Endodermal cell (in vitro differentiated cells): ENCODE measurements at regions not wholly inside any gene's neighbourhood (a gene's known extent, or its start where the extent isn't known, plus 50 kb on each side); places are given as distances from the start of the nearest gene placed in this dataset.

Source experiments
- DNase-seq: peaks from one replicate; pipeline ENCODE4 v3.0.0-alpha.2; 2017
- H3K27ac ChIP-seq: 2 replicates; pipeline ENCODE4 v1.5.1; 2013; ENCODE audit warnings: mild to moderate bottlenecking, low read depth, low read length, moderate library complexity
- H3K27me3 ChIP-seq: 2 replicates; pipeline ENCODE4 v1.6.1; 2013; ENCODE audit warnings: mild to moderate bottlenecking, low read length, moderate library complexity; ENCODE audit not compliant: insufficient read depth, control insufficient read depth, poor library complexity, severe bottlenecking
- H3K36me3 ChIP-seq: 2 replicates; pipeline ENCODE4 v1.7.0; 2013; ENCODE audit warnings: mild to moderate bottlenecking, low read length, moderate library complexity; ENCODE audit not compliant: control insufficient read depth, insufficient read depth
- H3K4me1 ChIP-seq: one replicate; pipeline ENCODE4 v1.7.0; 2013; ENCODE audit warnings: low read length; ENCODE audit not compliant: control insufficient read depth, insufficient read depth
- H3K4me3 ChIP-seq: 2 replicates; pipeline ENCODE4 v1.5.1; 2013; ENCODE audit warnings: mild to moderate bottlenecking, low read length, moderate library complexity
- H3K9ac ChIP-seq: 2 replicates; pipeline ENCODE4 v1.6.1; 2013; ENCODE audit warnings: mild to moderate bottlenecking, low read length, moderate library complexity; ENCODE audit not compliant: poor library complexity, severe bottlenecking; ENCODE audit errors: extremely low read depth
- H3K9me3 ChIP-seq: 2 replicates; pipeline ENCODE4 v1.6.1; 2013; ENCODE audit warnings: mild to moderate bottlenecking, low read length, moderate library complexity; ENCODE audit not compliant: control insufficient read depth
- H3K27ac Mint-ChIP-seq: 2 replicates; pipeline ENCODE4 v1.8.0; 2020; ENCODE audit warnings: mixed read lengths
- H3K27me3 Mint-ChIP-seq: 2 replicates; pipeline ENCODE4 v1.8.0; 2021; ENCODE audit warnings: mild to moderate bottlenecking, mixed read lengths; ENCODE audit not compliant: insufficient read depth
- H3K36me3 Mint-ChIP-seq: 2 replicates; pipeline ENCODE4 v1.8.0; 2020; ENCODE audit warnings: low read depth, mixed read lengths
- H3K4me1 Mint-ChIP-seq: 2 replicates; pipeline ENCODE4 v1.8.0; 2020; ENCODE audit warnings: mixed read lengths
- H3K4me3 Mint-ChIP-seq: 2 replicates; pipeline ENCODE4 v1.8.0; 2020; ENCODE audit warnings: mild to moderate bottlenecking, moderate library complexity, mixed read lengths
- H3K9me3 Mint-ChIP-seq: 2 replicates; pipeline ENCODE4 v1.8.0; 2020; ENCODE audit warnings: mild to moderate bottlenecking, mixed read lengths
- CTCF ChIP-seq: fragments of 200-600 bp; sonication (generic); conservative IDR thresholded peaks from 2 replicates; pipeline ENCODE4 v1.5.0; 2021; ENCODE audit warnings: antibody characterized with exemption, mild to moderate bottlenecking
- WGBS, 2 experiments: methylation state at CpG; one replicate each; pipeline versions ENCODE4 v1.1.5 to v1.1.7; 2013; ENCODE audit warnings: missing lambda C conversion rate in 2 of 2, mixed read lengths in 1 of 2; ENCODE audit not compliant: insufficient coverage in 1 of 2, insufficient read length in 1 of 2; 5-methylcytosine and 5-hydroxymethylcytosine counted together

DNA sequence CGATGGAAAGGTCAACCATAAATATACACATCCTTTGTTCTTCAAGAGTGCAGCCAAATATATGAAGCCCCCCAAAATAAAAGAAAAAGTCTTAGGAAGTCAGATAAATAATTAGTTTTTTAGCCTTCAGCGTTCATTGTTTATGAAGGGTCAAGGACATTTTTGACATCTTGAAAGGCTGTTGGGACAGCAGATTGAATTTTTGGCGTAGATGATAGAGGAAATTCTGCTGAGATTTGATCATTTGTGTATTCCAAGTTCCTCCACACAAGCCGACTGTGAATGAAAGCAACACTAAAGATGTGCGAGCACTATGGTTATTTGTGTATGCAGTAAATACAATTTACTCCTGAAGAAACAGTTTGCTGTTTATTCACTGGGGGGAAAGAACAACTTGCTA lies 177.8 kb upstream of the PARD3B start:
- no peaks in the 10 kb centered on the region for H3K4me1 ChIP-seq
- H3K36me3 Mint-ChIP-seq, result no peaks in the 10 kb centered on the region
- no peak overlapping the region for H3K27ac ChIP-seq
- WGBS, 2 experiments, result 90 to 93% methylated on average over 4 to 5 of the region's 5 CpGs
- no peak for DNase-seq
- H3K9me3 Mint-ChIP-seq, result no peaks in the 10 kb centered on the region
- no peak overlapping the region for H3K4me3 Mint-ChIP-seq
- no peaks in the 10 kb centered on the region for H3K9me3 ChIP-seq
- no peak for TF ChIP-seq CTCF
- H3K4me1 Mint-ChIP-seq, result peaks cover 24% of the 10 kb centered on the region
- H3K36me3 ChIP-seq, result no peaks in the 10 kb centered on the region
- H3K27me3 Mint-ChIP-seq, result peaks cover 1% of the 10 kb centered on the region
- H3K27ac Mint-ChIP-seq, result no peak overlapping the region
- no peaks in the 10 kb centered on the region for H3K27me3 ChIP-seq
- H3K4me3 ChIP-seq, result no peak overlapping the region
- no peak overlapping the region for H3K9ac ChIP-seq

GRCh38 chr2:204370172-204370718 lies 175.0 kb upstream of the PARD3B start:
- Histone ChIP-seq H3K27ac (no peak overlapping the region), H3K36me3 (no peaks in the 10 kb centered on the region), H3K27me3 (no peaks in the 10 kb centered on the region), H3K9me3 (no peaks in the 10 kb centered on the region), H3K9ac (no peak overlapping the region), H3K4me1 (no peaks in the 10 kb centered on the region), H3K4me3 (no peak overlapping the region)
- Mint-ChIP-seq H3K36me3 (no peaks in the 10 kb centered on the region), H3K4me1 (peaks cover 15% of the 10 kb centered on the region), H3K27ac (no peak overlapping the region), H3K9me3 (peaks cover 12% of the 10 kb centered on the region), H3K4me3 (no peak overlapping the region), H3K27me3 (no peaks in the 10 kb centered on the region)
- TF ChIP-seq CTCF, result no peak
- DNase-seq, result no peak
- 44 to 52% methylated on average over 1 to 4 of the region's 4 CpGs for WGBS, 2 experiments

- no peaks in the 10 kb centered on the region for H3K36me3 ChIP-seq
- H3K4me1 Mint-ChIP-seq, result peaks cover 8% of the 10 kb centered on the region
- H3K4me3 Mint-ChIP-seq, result no peak overlapping the region
- no peak overlapping the region for H3K4me3 ChIP-seq
- TF ChIP-seq CTCF, result no peak
- H3K36me3 Mint-ChIP-seq, result no peaks in the 10 kb centered on the region
- no peak overlapping the region for H3K9ac ChIP-seq
- DNase-seq, result no peak
- H3K27me3 Mint-ChIP-seq, result no peaks in the 10 kb centered on the region
- no peaks in the 10 kb centered on the region for H3K4me1 ChIP-seq
- H3K27ac ChIP-seq, result no peak overlapping the region
- H3K27me3 ChIP-seq, result no peaks in the 10 kb centered on the region
- H3K27ac Mint-ChIP-seq, result no peak overlapping the region
- peaks cover 18% of the 10 kb centered on the region for H3K9me3 Mint-ChIP-seq
- no peaks in the 10 kb centered on the region for H3K9me3 ChIP-seq
Observed at GRCh38 chr2:204373942-204374341, 171.3 kb upstream of the PARD3B start.
